MM.1S (cell line): ENCODE measurements at regions not wholly inside any gene's neighbourhood (a gene's known extent, or its start where the extent isn't known, plus 50 kb on each side); places are given as distances from the start of the nearest gene placed in this dataset.

Source experiments
- CTCF ChIP-seq: fragments of 300-600 bp; sonication (generic); IDR thresholded peaks from 2 replicates; pipeline ENCODE4 v1.5.1; 2016; ENCODE audit warnings: antibody characterized with exemption, low read length, mixed read lengths
- EZH2 ChIP-seq: fragments of 300-600 bp; sonication (generic); optimal IDR thresholded peaks from 2 replicates; pipeline ENCODE3; 2017; ENCODE audit warnings: low read depth, mild to moderate bottlenecking, antibody characterized with exemption, low read length, mixed read lengths
- EZH2phosphoT487 ChIP-seq: fragments of 300-600 bp; sonication (generic); IDR thresholded peaks from 2 replicates; pipeline ENCODE4 v1.6.1; 2018; ENCODE audit warnings: antibody characterized with exemption, low read length

- TF ChIP-seq CTCF (no peak), EZH2 (no peak), EZH2phosphoT487 (no peak)
Observed at GRCh38 chr4:56099378-56099786, 150.6 kb downstream of the CEP135 start.
